GM23338 (cell line): ENCODE measurements at regions not wholly inside any gene's neighbourhood (a gene's known extent, or its start where the extent isn't known, plus 50 kb on each side); places are given as distances from the start of the nearest gene placed in this dataset.

Source experiments
- ATAC-seq: fragments of 200-7000 bp; cut with Tn5 transposase; 3 replicates; pipeline ENCODE4 v1.9.1; 2020
- DNase-seq: peaks from one replicate; pipeline ENCODE4 v3.0.0-alpha.2; 2015; ENCODE audit warnings: low spot score
- H2AFZ ChIP-seq: fragments of 200-600 bp; sonication (generic); 2 replicates; pipeline ENCODE4 v1.8.0; 2016; ENCODE audit warnings: antibody characterized with exemption, mild to moderate bottlenecking, moderate library complexity
- H3F3A ChIP-seq: fragments of 200-600 bp; sonication (generic); replicated peaks from 2 replicates; pipeline ENCODE4 v1.8.0; 2017; ENCODE audit warnings: antibody characterized with exemption, mixed run types, low read depth
- H3K27ac ChIP-seq: fragments of 200-600 bp; sonication (generic); 2 replicates; pipeline ENCODE4 v1.6.1; 2016; ENCODE audit warnings: low read depth
- H3K27me3 ChIP-seq: fragments of 200-600 bp; sonication (generic); 2 replicates; pipeline ENCODE4 v1.8.0; 2016; ENCODE audit warnings: mild to moderate bottlenecking, mixed run types, moderate library complexity; ENCODE audit not compliant: insufficient read depth
- H3K36me3 ChIP-seq: fragments of 200-600 bp; sonication (generic); 2 replicates; pipeline ENCODE4 v1.8.0; 2016; ENCODE audit warnings: mild to moderate bottlenecking; ENCODE audit not compliant: insufficient read depth
- H3K4me1 ChIP-seq: fragments of 200-600 bp; sonication (generic); 2 replicates; pipeline ENCODE4 v1.8.0; 2016; ENCODE audit warnings: mild to moderate bottlenecking, moderate library complexity; ENCODE audit not compliant: insufficient read depth
- H3K4me2 ChIP-seq: fragments of 200-600 bp; sonication (generic); 2 replicates; pipeline ENCODE4 v1.7.1; 2017; ENCODE audit warnings: mixed run types
- H3K4me3 ChIP-seq: fragments of 200-600 bp; sonication (generic); 2 replicates; pipeline ENCODE4 v1.6.1; 2016; ENCODE audit warnings: mixed run types
- H3K79me2 ChIP-seq: fragments of 200-600 bp; sonication (generic); replicated peaks from 2 replicates; pipeline ENCODE4 v1.8.0; 2017; ENCODE audit warnings: mild to moderate bottlenecking; ENCODE audit not compliant: insufficient read depth
- H3K9me2 ChIP-seq: fragments of 200-600 bp; sonication (generic); 2 replicates; pipeline ENCODE4 v1.8.0; 2017; ENCODE audit not compliant: insufficient read depth
- H4K20me1 ChIP-seq: fragments of 200-600 bp; sonication (generic); replicated peaks from 2 replicates; pipeline ENCODE4 v1.8.0; 2017; ENCODE audit warnings: mild to moderate bottlenecking; ENCODE audit not compliant: insufficient read depth
- H3K27ac Mint-ChIP-seq: 2 replicates; pipeline ENCODE4 v1.8.0; 2020; ENCODE audit warnings: inconsistent platforms, mild to moderate bottlenecking, moderate library complexity, mixed read lengths
- H3K27me3 Mint-ChIP-seq: 3 replicates; pipeline ENCODE4 v1.8.0; 2022; ENCODE audit warnings: low read depth, mild to moderate bottlenecking, moderate library complexity, mixed read lengths, inconsistent platforms; ENCODE audit not compliant: insufficient read depth, poor library complexity
- H3K36me3 Mint-ChIP-seq: 3 replicates; pipeline ENCODE4 v1.8.0; 2021; ENCODE audit warnings: low read depth, mild to moderate bottlenecking, inconsistent platforms, moderate library complexity, mixed read lengths
- H3K4me1 Mint-ChIP-seq: 3 replicates; pipeline ENCODE4 v1.8.0; 2020; ENCODE audit warnings: mild to moderate bottlenecking, inconsistent platforms, mixed read lengths
- H3K4me3 Mint-ChIP-seq: 3 replicates; pipeline ENCODE4 v1.8.0; 2021; ENCODE audit warnings: moderate library complexity, mild to moderate bottlenecking, inconsistent platforms, mixed read lengths
- H3K9me3 Mint-ChIP-seq: 3 replicates; pipeline ENCODE4 v1.8.0; 2020; ENCODE audit warnings: moderate library complexity, mild to moderate bottlenecking, inconsistent platforms, mixed read lengths
- CREB1 ChIP-seq: fragments of 250-450 bp; sonication (Bioruptor Pico); IDR thresholded peaks from 2 replicates; pipeline ENCODE4 v1.5.0; 2020; ENCODE audit warnings: low read depth, mild to moderate bottlenecking, moderate library complexity
- ETS1 ChIP-seq: IDR thresholded peaks from 2 replicates; pipeline ENCODE4 v1.6.1; 2016; ENCODE audit warnings: antibody characterized with exemption
- EZH2 ChIP-seq: fragments of 200-600 bp; sonication (generic); IDR thresholded peaks from one replicate; pipeline ENCODE4 v1.8.0; 2017; ENCODE audit warnings: antibody characterized with exemption, mild to moderate bottlenecking, low read depth; ENCODE audit not compliant: unreplicated experiment
- EZH2phosphoT487 ChIP-seq: fragments of 200-600 bp; sonication (generic); IDR thresholded peaks from one replicate; pipeline ENCODE4 v1.8.1; 2018; ENCODE audit warnings: antibody characterized with exemption; ENCODE audit not compliant: unreplicated experiment
- POLR2AphosphoS5 ChIP-seq: IDR thresholded peaks from 2 replicates; pipeline ENCODE4 v1.6.1; 2016; ENCODE audit warnings: antibody characterized with exemption, low read depth
- REST ChIP-seq: IDR thresholded peaks from one replicate; pipeline ENCODE4 v1.6.1; 2018; ENCODE audit warnings: antibody characterized with exemption; ENCODE audit not compliant: unreplicated experiment
- STAT1 ChIP-seq: IDR thresholded peaks from one replicate; pipeline ENCODE4 v1.6.1; 2016; ENCODE audit warnings: antibody characterized with exemption; ENCODE audit not compliant: unreplicated experiment
- ZNF114 ChIP-seq: fragments of 250-450 bp; sonication (Bioruptor Pico); IDR thresholded peaks from 2 replicates; pipeline ENCODE4 v1.5.0; 2020; ENCODE audit warnings: mild to moderate bottlenecking, moderate library complexity
- ZNF331 ChIP-seq: fragments of 250-450 bp; sonication (Bioruptor Pico); IDR thresholded peaks from 2 replicates; pipeline ENCODE4 v1.5.0; 2020; ENCODE audit warnings: low read depth, mild to moderate bottlenecking, moderate library complexity

- Histone ChIP-seq H3K27me3 (no peaks in the 10 kb centered on the region), H3K79me2 (no peaks in the 10 kb centered on the region), H3K36me3 (no peaks in the 10 kb centered on the region), H4K20me1 (no peaks in the 10 kb centered on the region), H3K9me2 (no peaks in the 10 kb centered on the region), H3F3A (no peaks in the 10 kb centered on the region), H3K4me2 (no peak overlapping the region), H3K4me3 (no peak overlapping the region), H3K27ac (no peak overlapping the region), H2AFZ (no peak overlapping the region), H3K4me1 (no peaks in the 10 kb centered on the region)
- Mint-ChIP-seq H3K27ac (no peak overlapping the region), H3K27me3 (peaks cover 2% of the 10 kb centered on the region), H3K36me3 (no peaks in the 10 kb centered on the region), H3K4me3 (no peak overlapping the region), H3K9me3 (no peaks in the 10 kb centered on the region; the same call in 2 of the 3 replicates), H3K4me1 (peaks cover 3% of the 10 kb centered on the region; the same call in 1 of the 3 replicates)
- TF ChIP-seq EZH2phosphoT487 (no peak), ETS1 (no peak), ZNF114 (CRISPR knock-in tag) (no peak), ZNF331 (no peak), EZH2 (no peak)
- ATAC-seq (no peak), DNase-seq (no peak)
Observed at GRCh38 chr1:30249446-30250337, 473.7 kb downstream of the MATN1 start.

- H3K4me3 ChIP-seq, result no peak overlapping the region
- H3K9me2 ChIP-seq, result no peaks in the 10 kb centered on the region
- H3K36me3 ChIP-seq, result no peaks in the 10 kb centered on the region
- Mint-ChIP-seq H3K4me3 (no peak overlapping the region), H3K27me3 (peaks cover 5% of the 10 kb centered on the region), H3K4me1 (peaks cover 3% of the 10 kb centered on the region; the same call in 1 of the 3 replicates), H3K9me3 (no peaks in the 10 kb centered on the region; the same call in 2 of the 3 replicates), H3K36me3 (no peaks in the 10 kb centered on the region), H3K27ac (no peak overlapping the region)
- DNase-seq (no peak), ATAC-seq (no peak)
- no peak overlapping the region for H3K4me2 ChIP-seq
- H2AFZ ChIP-seq, result no peak overlapping the region
- no peaks in the 10 kb centered on the region for H3K79me2 ChIP-seq
- no peaks in the 10 kb centered on the region for H4K20me1 ChIP-seq
- H3F3A ChIP-seq, result no peaks in the 10 kb centered on the region
- TF ChIP-seq ZNF114 (CRISPR knock-in tag), result no peak
- no peak for TF ChIP-seq EZH2
- TF ChIP-seq ZNF331, result no peak
- TF ChIP-seq REST, result no peak
- no peak for TF ChIP-seq CREB1
- no peak for TF ChIP-seq STAT1
- no peak for TF ChIP-seq EZH2phosphoT487
- TF ChIP-seq POLR2AphosphoS5, result no peak
- H3K4me1 ChIP-seq, result no peaks in the 10 kb centered on the region
- H3K27me3 ChIP-seq, result no peaks in the 10 kb centered on the region
- no peak overlapping the region for H3K27ac ChIP-seq
Observed at GRCh38 chr1:30248774-30249173, 474.6 kb downstream of the MATN1 start.
